GM12873 (cell line): ENCODE measurements at regions not wholly inside any gene's neighbourhood (a gene's known extent, or its start where the extent isn't known, plus 50 kb on each side); places are given as distances from the start of the nearest gene placed in this dataset.

Source experiments
- TF ChIP-seq, protein P1 (sequence below): IDR thresholded peaks from 2 replicates; pipeline ENCODE4 v1.5.1; 2012; ENCODE audit warnings: low read depth, mild to moderate bottlenecking, moderate library complexity, low read length, control low read depth; ENCODE audit not compliant: insufficient read depth; ENCODE audit errors: missing control alignments

DNA sequence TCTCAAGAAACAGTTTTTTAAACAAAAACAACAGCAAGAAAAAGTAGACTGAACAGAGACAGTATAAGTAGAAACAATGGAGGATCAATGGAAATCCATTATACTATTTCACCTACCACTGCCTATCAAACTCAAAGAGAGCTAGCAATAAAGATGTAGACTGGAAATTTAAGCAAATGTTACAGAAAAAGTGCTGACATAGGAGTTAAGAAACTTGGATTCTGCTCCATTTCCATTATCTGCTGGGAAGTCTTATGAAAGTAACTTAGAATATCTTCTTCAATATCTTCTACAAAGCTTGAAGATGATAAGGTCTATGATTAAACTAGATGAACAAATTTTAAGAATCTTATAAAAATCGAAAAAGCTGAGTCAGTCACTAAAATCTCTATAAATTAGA lies 1469.8 kb upstream of the C9orf72 start:
- TF ChIP-seq, protein P1, sequence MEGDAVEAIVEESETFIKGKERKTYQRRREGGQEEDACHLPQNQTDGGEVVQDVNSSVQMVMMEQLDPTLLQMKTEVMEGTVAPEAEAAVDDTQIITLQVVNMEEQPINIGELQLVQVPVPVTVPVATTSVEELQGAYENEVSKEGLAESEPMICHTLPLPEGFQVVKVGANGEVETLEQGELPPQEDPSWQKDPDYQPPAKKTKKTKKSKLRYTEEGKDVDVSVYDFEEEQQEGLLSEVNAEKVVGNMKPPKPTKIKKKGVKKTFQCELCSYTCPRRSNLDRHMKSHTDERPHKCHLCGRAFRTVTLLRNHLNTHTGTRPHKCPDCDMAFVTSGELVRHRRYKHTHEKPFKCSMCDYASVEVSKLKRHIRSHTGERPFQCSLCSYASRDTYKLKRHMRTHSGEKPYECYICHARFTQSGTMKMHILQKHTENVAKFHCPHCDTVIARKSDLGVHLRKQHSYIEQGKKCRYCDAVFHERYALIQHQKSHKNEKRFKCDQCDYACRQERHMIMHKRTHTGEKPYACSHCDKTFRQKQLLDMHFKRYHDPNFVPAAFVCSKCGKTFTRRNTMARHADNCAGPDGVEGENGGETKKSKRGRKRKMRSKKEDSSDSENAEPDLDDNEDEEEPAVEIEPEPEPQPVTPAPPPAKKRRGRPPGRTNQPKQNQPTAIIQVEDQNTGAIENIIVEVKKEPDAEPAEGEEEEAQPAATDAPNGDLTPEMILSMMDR, result no peak

DNA sequence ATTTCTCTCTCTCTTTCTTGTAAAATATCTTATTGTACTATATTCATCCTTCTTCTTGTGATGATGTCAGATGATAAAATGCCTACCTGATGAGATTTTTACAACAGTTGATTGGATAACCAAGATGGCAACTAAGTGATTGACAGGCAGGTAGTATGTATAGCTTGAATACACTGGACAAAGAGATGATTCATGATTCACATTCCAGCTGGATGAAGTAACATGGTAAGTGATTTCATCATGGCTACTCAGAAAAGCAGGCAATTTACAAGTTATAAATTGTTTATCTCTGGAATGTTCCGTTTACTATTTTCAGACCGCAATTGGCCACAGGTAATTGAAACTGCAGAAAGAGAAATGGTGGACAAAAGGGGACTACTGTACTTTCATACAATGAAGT lies 1471.7 kb upstream of the C9orf72 start:
- TF ChIP-seq, protein P1, result no peak

DNA sequence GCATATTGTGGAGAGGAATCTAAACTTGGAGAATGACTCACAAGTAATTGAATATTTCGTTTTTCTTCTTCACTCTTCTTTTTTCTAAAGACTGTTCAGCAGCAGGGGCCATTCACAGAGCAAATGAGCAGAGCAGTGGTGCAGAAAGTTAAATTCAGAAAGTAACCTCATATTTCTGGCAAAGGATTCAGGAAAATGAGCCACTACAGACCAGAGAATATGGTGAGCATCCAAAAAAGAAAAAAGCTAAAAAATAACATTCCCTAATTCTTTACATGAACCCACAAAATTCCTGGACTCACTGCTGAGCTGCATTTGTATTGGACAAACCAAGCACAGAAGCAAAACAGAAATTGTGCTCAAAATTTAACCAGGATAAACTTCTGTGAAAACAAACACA lies 1486.8 kb upstream of the C9orf72 start:
- TF ChIP-seq, protein P1, result no peak

DNA sequence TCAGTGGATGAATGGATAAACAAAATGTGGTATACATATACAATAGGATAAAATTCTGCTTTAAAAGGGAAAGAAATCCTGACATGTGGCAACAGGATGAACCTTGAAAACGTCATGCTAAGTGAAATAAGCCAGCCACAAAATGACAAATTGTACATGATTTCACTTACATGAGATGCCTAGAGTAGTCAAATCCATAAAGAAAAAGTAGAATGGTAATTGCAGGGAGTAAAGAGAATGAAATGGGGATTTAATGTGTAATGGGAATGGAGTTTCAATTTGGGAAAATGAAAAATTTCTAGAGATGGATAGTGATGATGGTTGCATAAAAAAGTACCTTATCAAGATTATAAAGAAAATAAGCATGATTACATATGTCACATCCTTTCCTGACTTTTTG lies 1489.2 kb upstream of the C9orf72 start:
- TF ChIP-seq, protein P1, result no peak

DNA sequence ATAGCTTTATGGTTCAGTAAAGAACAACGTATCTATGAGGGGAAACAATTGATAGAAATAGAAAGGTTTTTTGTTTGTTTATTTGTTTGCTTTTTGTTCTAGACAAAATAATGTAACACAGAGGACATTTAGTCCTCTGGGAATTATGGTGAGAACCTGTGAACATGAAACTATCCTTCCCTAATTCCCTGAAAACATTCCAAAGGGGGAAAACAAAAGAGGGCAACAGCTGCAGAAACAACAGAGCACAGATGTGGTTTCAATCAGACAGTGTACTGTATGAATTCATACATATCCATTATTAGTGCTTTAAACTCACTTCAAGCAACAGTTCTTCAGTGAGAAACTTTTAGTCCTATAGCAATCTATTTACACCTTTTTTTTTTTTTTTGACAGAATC lies 1489.8 kb upstream of the C9orf72 start:
- TF ChIP-seq, protein P1, result no peak

DNA sequence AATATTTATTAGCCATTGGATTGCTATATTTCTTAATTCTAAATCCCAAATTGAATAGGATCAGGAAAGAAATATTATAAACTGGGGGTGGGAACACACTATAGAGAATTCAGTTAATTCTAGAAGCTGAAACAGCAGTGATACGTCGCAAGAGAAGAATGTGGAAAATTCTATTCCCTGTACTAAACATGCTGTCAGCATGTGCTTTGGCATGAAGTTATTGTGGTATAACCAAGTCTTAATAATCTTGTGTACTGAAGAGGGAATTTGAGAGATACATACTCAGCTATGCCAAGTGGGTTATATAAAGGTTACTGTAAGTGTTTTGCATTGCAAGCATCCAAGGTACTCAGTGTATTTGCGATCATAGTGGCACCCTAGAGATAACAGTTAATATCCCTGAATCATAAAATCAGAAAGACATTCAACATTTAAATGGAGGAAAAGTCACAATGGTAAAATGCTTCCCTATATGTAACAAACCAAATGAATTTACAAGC lies 1492.9 kb upstream of the C9orf72 start:
- TF ChIP-seq, protein P1, result no peak

DNA sequence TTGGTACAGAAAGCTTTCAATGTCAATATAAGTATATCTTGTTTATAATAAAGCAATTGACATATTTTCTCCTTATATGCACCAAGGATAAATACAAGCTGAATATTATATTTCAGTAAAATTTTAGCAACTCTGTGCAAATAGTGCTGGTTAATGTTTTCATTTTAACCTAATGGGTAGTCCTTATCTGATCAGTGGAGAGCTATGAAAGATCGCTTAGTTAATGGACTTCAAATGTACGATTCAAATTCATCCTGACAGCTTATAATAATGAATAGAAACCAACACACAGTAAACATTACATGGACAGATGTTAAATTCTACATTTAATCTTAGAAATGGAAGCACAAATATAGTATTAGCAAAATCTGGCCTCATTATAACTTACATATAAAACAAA lies 1495.2 kb upstream of the C9orf72 start:
- TF ChIP-seq, protein P1, result no peak
